Endothelial cell of umbilical vein (primary cell): ENCODE measurements at regions not wholly inside any gene's neighbourhood (a gene's known extent, or its start where the extent isn't known, plus 50 kb on each side); places are given as distances from the start of the nearest gene placed in this dataset.

Source experiments
- BruUV-seq: library from RNA; stranded (reverse); fragments of 400-500 nt; replicated peaks from 2 replicates; lab custom pipeline; 2021; lab: Mats Ljungman, UMichigan
- CTCF ChIA-PET: fragments of 300-600, 350-600 bp; sonication (Branson Sonifier 250); formaldehyde crosslinking; loops from one replicate; lab custom pipeline; 2021; ENCODE audit warnings: antibody characterized with exemption, inconsistent platforms; lab: Charles Lee
- POLR2A ChIA-PET: fragments of 300-600, 350-600 bp; sonication (Branson Sonifier 250); formaldehyde crosslinking; loops from one replicate; lab custom pipeline; 2021; ENCODE audit warnings: antibody characterized with exemption, inconsistent platforms; lab: Charles Lee
- DNase-seq: peaks from one replicate; pipeline ENCODE4 v3.0.0-alpha.2; 2011; ENCODE audit warnings: low read depth, low spot score
- FAIRE-seq: peaks from 2 replicates; lab custom pipeline; 2011; peaks lifted over from hg19 to GRCh38; lab: Jason Lieb, UNC
- H2AFZ ChIP-seq: 2 replicates; pipeline ENCODE4 v1.6.0; 2012; ENCODE audit warnings: low read depth, low read length, control low read depth, inconsistent platforms
- H3K27ac ChIP-seq: 2 replicates; pipeline ENCODE4 v1.5.1; 2011; ENCODE audit warnings: low read depth, mild to moderate bottlenecking, control low read depth, low read length, moderate library complexity; ENCODE audit not compliant: insufficient read depth
- H3K27me3 ChIP-seq, 2 experiments: 2 replicates each; pipeline versions ENCODE4 v1.6.0 to v1.6.1; 2011; ENCODE audit warnings: low read length in 2 of 2, mixed read lengths in 1 of 2; ENCODE audit not compliant: control insufficient read depth in 2 of 2, insufficient read depth in 2 of 2
- H3K36me3 ChIP-seq, 2 experiments: 2 replicates in 1 of 2; 3 replicates in 1 of 2; pipeline ENCODE4 v1.5.1; 2011; ENCODE audit warnings: low read length in 2 of 2, mild to moderate bottlenecking in 1 of 2, moderate library complexity in 1 of 2; ENCODE audit not compliant: control insufficient read depth in 2 of 2, insufficient read depth in 2 of 2; ENCODE audit errors: extremely low read depth in 1 of 2
- H3K4me1 ChIP-seq: 3 replicates; pipeline ENCODE4 v1.5.1; 2011; ENCODE audit warnings: mild to moderate bottlenecking, low read length; ENCODE audit not compliant: control insufficient read depth, insufficient read depth; ENCODE audit errors: extremely low read depth
- H3K4me2 ChIP-seq: 2 replicates; pipeline ENCODE4 v1.6.1; 2011; ENCODE audit warnings: low read length, control low read depth, mixed read lengths; ENCODE audit not compliant: insufficient read depth
- H3K4me3 ChIP-seq, 3 experiments: fragments of 200-600 bp in 1 of 3; sonication (generic), shearing (Covaris generic) in 1 of 3; replicated peaks in 1 of 3; 2 replicates each; pipeline ENCODE4 v1.5.1; 2011 to 2016; ENCODE audit warnings: control low read depth in 3 of 3, low read length in 3 of 3, mild to moderate bottlenecking in 2 of 3, inconsistent platforms in 1 of 3, low read depth in 1 of 3, moderate library complexity in 1 of 3; ENCODE audit not compliant: insufficient read depth in 1 of 3
- H3K79me2 ChIP-seq: 2 replicates; pipeline ENCODE4 v1.6.0; 2012; ENCODE audit warnings: low read length, inconsistent platforms; ENCODE audit not compliant: control insufficient read depth, insufficient read depth
- H3K9ac ChIP-seq: replicated peaks from 2 replicates; pipeline ENCODE3; 2011; ENCODE audit warnings: low read length, control low read depth; ENCODE audit not compliant: insufficient read depth; ENCODE audit errors: extremely low read depth
- H3K9me1 ChIP-seq: replicated peaks from 3 replicates; pipeline ENCODE4 v1.6.0; 2011; ENCODE audit warnings: mild to moderate bottlenecking, low read length; ENCODE audit not compliant: control insufficient read depth, insufficient read depth; ENCODE audit errors: extremely low read depth
- H3K9me3 ChIP-seq: replicated peaks from 2 replicates; pipeline ENCODE4 v1.5.1; 2012; ENCODE audit warnings: low read length, inconsistent platforms; ENCODE audit not compliant: control insufficient read depth, insufficient read depth
- H4K20me1 ChIP-seq: replicated peaks from 2 replicates; pipeline ENCODE3; 2011; ENCODE audit warnings: mild to moderate bottlenecking, low read length; ENCODE audit not compliant: control insufficient read depth, insufficient read depth; ENCODE audit errors: extremely low read depth
- CTCF ChIP-seq, 2 donors: IDR thresholded peaks; 1 replicate in 1 of 2; 2 replicates in 1 of 2; pipeline ENCODE4 v1.5.1; 2011; ENCODE audit warnings: low read length in 2 of 2, mild to moderate bottlenecking in 2 of 2, moderate library complexity in 2 of 2, control low read depth in 1 of 2, inconsistent platforms in 1 of 2, low read depth in 1 of 2; ENCODE audit not compliant: insufficient read depth in 1 of 2; ENCODE audit errors: extremely low read depth in 1 of 2
- EZH2 ChIP-seq: IDR thresholded peaks from 2 replicates; pipeline ENCODE4 v1.6.1; 2012; ENCODE audit warnings: borderline replicate concordance, low read depth, mild to moderate bottlenecking, moderate library complexity, low read length, inconsistent platforms; ENCODE audit not compliant: severe bottlenecking
- FOS ChIP-seq: IDR thresholded peaks from 2 replicates; pipeline ENCODE4 v1.6.1; 2011; ENCODE audit warnings: mild to moderate bottlenecking, low read length, moderate library complexity, borderline replicate concordance; ENCODE audit not compliant: insufficient read depth
- GATA2 ChIP-seq: IDR thresholded peaks from 2 replicates; pipeline ENCODE4 v1.7.0; 2011; ENCODE audit warnings: low read depth, mild to moderate bottlenecking, moderate library complexity, mixed read lengths, low read length; ENCODE audit not compliant: insufficient read length, insufficient read depth
- JUN ChIP-seq: IDR thresholded peaks from 2 replicates; pipeline ENCODE4 v1.6.1; 2011; ENCODE audit warnings: borderline replicate concordance, low read depth; ENCODE audit not compliant: insufficient read length, insufficient read depth
- MAX ChIP-seq: IDR thresholded peaks from 2 replicates; pipeline ENCODE4 v1.6.1; 2011; ENCODE audit not compliant: insufficient read depth, insufficient read length
- MYC ChIP-seq: IDR thresholded peaks from one replicate; pipeline ENCODE4 v1.6.1; 2011; ENCODE audit warnings: mild to moderate bottlenecking, low read depth, low read length
- POLR2A ChIP-seq: IDR thresholded peaks from 2 replicates; pipeline ENCODE4 v1.6.1; 2012; ENCODE audit warnings: low read depth, mild to moderate bottlenecking, control low read depth, low read length
- POLR2AphosphoS5 ChIP-seq: IDR thresholded peaks from 2 replicates; pipeline ENCODE4 v1.6.1; 2012; ENCODE audit warnings: low read depth, mild to moderate bottlenecking, control low read depth, low read length, moderate library complexity; ENCODE audit not compliant: insufficient read depth
- dilution Hi-C: fragments of 300-500 bp; cut with MboI; formaldehyde crosslinking; loops from one replicate; pipeline ENCODE4 v1.15.0; 2019; ENCODE audit warnings: low sequenced_read_pairs; ENCODE audit not compliant: extremely low pct_ligation_motif_present
- intact Hi-C: fragments of 100-400 bp; cut with micrococcal nuclease; formaldehyde crosslinking; loops from one replicate; pipeline ENCODE4 v1.10.0; 2022

- H4K20me1 ChIP-seq, result no peaks in the 10 kb centered on the region
- no peaks in the 10 kb centered on the region for H3K79me2 ChIP-seq
- dilution Hi-C loops, result no loop called here
- no peak overlapping the region for H3K27ac ChIP-seq
- no peaks in the 10 kb centered on the region for H3K9me3 ChIP-seq
- DNase-seq, result no peak
- H2AFZ ChIP-seq, result no peak overlapping the region
- H3K27me3 ChIP-seq, result no peaks in the 10 kb centered on the region
- intact Hi-C loops, result no loop called here
- no peaks in the 10 kb centered on the region for H3K4me1 ChIP-seq
- BruUV-seq, result no TSS peak
- H3K4me3 ChIP-seq, result no peak overlapping the region
- H3K4me2 ChIP-seq, result no peak overlapping the region
- no peak for FAIRE-seq
- ChIA-PET POLR2A (no interaction called here), CTCF (no interaction called here)
- no peak for TF ChIP-seq JUN
- TF ChIP-seq MYC, result no peak
- TF ChIP-seq POLR2A, result no peak
- no peak for TF ChIP-seq MAX
- no peaks in the 10 kb centered on the region for H3K36me3 ChIP-seq
- H3K9me1 ChIP-seq, result no peaks in the 10 kb centered on the region
- no peak overlapping the region for H3K9ac ChIP-seq
These were observed 944.8 kb upstream of the CNTNAP5 start for GRCh38 chr2:123080331-123080730.

- TF ChIP-seq JUN (no peak), CTCF (IDR thresholded peaks at IDR 0.05; ENCODE audit: extremely low read depth in 1 of 2, insufficient read depth in 1 of 2, low read depth in 1 of 2, low read length in 2 of 2) (no peak), FOS (no peak), MYC (no peak), POLR2AphosphoS5 (no peak), MAX (no peak), GATA2 (no peak), POLR2A (no peak), EZH2 (no peak)
These were observed 939.6 kb upstream of the CNTNAP5 start for GRCh38 chr2:123085484-123085883.

More at GRCh38 chr2:123085484-123085883, 939.6 kb upstream of the CNTNAP5 start:
- H3K9me1 ChIP-seq, result no peaks in the 10 kb centered on the region
- no peak overlapping the region for H2AFZ ChIP-seq
- POLR2A ChIA-PET, result no interaction called here
- DNase-seq (no peak), FAIRE-seq (no peak)
- no peaks in the 10 kb centered on the region for H3K4me1 ChIP-seq
- H3K79me2 ChIP-seq, result no peaks in the 10 kb centered on the region
- intact Hi-C loops, result no loop called here
- BruUV-seq, result no TSS peak
- CTCF ChIA-PET, result no interaction called here
- H3K9me3 ChIP-seq, result no peaks in the 10 kb centered on the region
- no peak overlapping the region for H3K9ac ChIP-seq
- H3K4me3 ChIP-seq, result no peak overlapping the region
- dilution Hi-C loops, result no loop called here
- no peak overlapping the region for H3K4me2 ChIP-seq
- no peak overlapping the region for H3K27ac ChIP-seq
- H3K27me3 ChIP-seq, result no peaks in the 10 kb centered on the region
- H4K20me1 ChIP-seq, result no peaks in the 10 kb centered on the region
- H3K36me3 ChIP-seq, result no peaks in the 10 kb centered on the region
